ENCODE measurements at regions not wholly inside any gene's neighbourhood (a gene's known extent, or its start where the extent isn't known, plus 50 kb on each side); places are given as distances from the start of the nearest gene placed in this dataset.
"Not testable (repeated sequence)": the region's sequence is repeated elsewhere in the genome, so short reads cannot be mapped to it uniquely, and the experiment has no call there.

DNA sequence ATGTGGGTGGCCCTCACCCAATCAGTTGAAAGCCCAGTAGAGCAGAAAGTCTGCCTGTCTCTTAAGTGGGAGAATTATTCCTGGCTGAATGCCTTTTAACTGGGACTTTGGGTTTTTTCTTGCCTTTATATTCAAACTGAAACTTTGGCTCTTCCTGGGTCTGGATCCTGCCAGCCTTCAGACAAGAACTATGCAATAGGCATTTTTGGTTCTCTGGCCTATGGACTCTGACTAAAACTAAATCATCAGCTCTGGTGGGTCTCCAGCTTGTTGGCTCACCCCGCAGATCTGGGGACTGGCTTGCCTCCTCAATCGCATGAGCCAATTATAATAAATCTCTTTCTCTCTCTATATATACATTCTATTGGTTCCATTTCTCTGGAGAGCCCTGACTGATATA lies 173.0 kb upstream of the IGF1 start:
- DNase-seq, result no peak

DNA sequence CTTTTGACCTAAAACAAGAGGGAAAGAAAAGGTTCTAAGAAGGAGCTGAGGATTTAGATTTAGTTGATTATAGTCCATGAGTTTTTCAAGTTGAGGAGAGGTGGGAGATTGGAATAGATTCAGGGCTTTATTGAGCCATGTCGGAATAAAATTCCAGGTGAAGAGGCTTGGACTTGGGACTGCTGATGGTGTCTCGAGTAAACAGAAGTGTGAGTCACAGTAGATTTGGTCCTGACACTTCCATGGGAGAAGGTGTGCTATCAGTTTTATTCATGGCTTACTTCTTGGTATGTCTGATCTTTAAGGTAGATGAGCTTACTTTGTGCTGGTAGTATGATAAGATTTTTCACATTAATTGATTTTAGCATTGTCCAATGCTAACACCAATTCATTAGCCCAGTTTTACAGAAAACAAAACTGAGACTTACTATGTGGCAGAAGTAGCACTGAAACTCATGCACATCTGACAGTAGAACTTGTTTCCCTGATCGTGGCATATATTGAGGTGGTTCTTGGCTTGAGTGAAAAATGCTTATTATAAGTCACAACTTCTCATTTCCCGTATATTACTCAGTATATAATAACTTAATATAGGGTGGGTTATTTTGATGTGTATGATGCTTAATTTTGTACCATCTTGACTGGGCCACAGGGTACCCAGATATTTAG lies 172.4 kb upstream of the IGF1 start:
- DNase-seq, result no peak

DNA sequence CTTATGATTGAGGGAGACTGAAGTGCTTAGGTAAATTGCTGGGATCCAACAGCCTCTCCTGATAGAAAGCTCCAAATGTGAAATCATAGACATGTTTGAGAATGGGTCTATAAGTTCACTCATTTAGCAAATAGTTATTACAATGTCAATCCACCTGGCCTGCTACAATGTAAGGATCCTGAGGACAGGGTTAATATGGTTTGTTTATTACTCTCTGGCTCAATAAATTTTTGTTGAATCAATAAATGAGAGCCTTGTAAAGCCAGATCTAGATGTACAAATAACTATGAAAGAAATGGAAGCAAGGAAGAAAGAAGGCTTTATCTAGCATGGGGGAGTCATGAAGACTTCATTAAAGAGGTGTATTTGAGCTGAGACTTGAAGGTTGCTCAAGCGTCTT lies 165.6 kb upstream of the IGF1 start:
- no peak for DNase-seq

DNA sequence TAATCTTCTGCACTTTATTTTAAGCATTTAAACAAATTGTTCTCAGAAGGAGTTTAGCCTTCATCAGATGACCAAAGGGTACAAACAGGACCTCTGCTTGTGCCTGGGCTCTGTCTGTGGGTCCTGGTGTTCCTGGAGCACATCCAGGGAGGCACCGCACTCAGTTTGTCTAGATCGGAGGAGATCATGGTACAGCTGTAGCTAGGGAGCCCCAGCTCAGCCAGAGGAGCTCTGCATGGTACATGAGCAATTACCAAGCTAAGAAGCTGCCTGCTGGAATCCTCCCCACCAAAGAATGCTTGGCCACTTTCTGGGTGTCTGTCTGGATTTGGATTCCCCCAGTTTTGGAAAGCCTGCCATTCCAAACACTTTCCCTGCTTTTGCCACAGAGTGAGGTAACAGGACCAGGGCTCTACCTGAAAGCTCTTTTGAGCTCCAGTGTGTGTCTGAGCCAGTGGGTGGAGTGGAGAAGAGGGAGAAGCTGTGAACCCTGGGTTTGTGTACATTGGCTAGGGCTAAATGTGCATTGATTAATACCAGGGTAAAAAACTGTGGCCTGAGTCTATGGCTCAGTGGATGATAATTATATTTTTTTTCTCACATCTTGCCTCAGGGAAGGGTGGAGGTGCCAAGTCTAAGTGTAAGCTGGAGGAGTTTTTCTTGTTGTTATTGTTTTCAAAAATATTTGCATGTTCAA lies 163.7 kb upstream of the IGF1 start:
- no peak for DNase-seq

DNA sequence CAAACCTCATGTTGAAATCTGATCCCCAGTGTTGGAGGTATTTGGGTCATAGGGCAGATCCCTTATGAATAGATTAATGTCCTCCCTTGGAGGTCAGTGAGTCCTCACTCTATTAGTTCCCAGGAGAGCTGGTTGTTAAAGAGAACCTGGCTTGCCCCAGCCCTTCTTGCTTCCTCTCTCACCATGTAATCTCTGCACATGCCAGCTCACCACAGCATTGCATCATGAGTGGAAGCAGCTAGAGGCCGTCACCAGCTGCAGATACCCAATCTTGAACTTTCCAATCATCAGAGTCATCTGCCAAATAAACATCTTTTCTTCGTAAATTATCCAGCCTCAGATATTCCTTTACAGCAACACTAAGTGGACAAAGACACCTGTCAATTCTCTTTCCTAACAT lies 161.8 kb upstream of the IGF1 start:
- DNase-seq, result no peak

DNA sequence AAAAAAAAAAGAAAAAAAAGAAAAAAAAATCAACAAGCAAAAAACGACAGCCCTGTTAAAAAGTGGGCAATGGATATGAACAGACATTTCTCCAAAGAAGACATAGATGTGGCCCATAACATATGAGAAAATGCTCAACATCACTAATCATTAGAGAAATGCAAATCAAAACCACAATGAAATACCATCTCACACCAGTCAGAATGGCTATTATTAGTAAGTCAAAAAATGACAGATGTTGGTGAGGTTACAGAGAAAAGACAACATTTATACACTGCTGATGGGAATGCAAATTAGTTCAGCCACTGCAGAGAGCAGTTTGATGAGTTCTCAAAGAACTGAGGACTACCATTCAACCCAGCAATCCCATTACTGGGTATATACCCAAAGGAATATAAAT lies 160.3 kb upstream of the IGF1 start:
- not testable (repeated sequence) for DNase-seq

DNA sequence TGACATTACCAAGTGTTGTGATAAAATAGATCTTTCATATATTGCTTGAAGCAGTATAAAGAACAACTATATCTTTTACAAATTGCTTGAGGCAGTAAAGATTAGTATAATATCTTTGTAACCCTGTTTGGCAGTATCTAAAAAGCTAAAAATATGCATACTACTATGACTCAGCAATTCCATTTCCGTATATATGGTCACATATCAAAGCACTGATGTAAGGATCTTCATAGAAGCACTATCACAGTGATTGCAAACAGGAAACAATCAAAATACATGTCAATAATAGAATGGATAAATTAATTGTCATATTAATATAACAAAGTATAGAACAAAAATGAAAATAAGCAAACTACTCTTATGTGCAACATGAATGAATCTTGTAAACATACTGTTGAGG lies 158.4 kb upstream of the IGF1 start:
- DNase-seq, result no peak

DNA sequence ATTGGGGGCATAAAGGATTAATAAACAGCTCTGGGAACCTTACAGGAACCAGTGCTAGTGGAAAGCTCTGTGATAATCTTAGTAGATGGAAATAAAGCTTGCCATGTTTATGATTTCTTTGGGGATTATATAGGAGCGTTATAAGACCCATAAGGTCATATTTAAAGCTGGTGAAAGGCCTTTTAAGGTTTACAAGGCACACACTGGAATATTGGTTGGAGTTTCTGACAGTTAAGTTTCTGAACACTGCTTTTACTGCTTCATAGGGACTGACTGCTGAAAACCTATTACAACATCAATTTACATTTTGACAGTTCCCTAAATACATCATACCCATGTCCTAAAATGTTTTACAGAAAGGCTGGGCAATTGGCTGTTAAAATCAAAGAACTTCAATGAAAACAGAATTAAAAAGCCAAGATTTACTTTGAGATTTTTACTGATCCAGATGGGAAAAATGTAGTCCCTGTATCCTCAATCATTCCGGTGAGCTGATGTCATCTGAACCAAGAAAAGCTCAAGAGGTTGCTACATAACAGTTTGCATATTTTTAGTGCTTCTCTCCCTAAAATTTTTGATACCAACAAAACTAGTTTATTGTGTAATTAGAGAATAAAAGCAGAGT lies 153.7 kb upstream of the IGF1 start:
- no peak for DNase-seq

DNA sequence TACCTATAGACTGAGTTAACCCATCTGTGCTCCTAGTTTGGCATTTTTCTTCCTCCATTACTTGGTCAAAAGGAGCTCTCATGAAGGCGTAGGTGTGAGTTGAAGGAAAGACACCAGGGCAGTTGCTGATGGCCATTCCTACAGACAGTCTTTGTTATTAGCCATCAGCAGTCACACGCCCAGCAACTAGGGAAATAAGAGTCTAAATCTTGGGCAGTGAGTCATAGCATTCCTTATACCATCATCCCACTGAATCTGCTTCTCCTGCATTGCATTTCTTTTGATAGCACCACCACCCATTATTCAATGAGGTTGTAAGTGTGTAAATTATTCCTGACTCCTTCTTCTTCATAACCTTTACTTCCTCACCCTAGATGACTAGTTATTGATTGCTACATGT lies 150.9 kb upstream of the IGF1 start:
- no peak for DNase-seq

DNA sequence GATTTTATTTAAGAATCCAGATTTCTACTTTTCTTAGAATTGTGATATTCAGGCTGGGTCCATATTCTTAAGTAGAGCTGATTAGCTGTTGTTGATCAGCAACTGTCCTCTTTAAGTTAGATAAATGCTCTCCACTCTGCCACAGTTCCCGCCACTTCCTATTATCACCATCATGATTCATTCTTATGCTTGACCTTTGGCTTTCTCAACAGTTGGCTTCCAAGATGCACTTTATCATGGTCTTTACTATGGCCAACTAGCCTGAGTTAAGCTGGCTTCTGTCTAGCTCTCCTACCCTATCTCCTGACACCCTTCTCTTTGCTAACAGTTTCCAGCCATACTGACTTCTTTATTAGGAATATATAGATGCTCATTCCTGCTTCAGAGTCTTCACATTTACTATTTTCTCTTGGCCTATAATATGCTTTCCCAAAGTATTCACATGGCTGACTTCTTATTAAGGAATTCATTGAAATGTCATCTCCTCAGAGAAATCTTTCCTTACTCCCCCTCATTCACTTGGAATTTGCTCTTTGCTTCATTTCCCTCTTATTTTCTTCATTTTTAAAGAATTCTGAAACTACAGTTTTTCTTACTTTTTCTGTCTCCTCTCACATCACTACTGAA lies 149.0 kb upstream of the IGF1 start:
- no peak for DNase-seq

DNA sequence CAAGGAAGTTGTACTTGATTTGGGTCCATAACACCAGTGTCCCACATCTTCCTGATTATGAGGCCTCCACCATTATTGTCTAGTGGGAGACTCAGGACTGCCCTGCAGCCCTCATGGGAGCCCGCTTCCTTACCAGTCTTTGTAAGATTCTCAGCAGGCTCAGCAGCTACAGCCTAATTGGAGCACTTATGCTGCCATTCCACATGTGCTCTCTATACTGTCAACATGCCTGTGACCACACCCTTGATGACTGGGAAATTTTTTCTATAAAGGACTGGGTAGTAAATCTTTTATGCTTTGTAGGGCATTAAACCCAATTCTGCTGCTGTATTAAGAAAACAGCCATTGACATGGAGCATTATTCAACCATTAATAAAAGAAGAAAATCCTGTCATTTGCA lies 145.5 kb upstream of the IGF1 start:
- DNase-seq, result no peak

DNA sequence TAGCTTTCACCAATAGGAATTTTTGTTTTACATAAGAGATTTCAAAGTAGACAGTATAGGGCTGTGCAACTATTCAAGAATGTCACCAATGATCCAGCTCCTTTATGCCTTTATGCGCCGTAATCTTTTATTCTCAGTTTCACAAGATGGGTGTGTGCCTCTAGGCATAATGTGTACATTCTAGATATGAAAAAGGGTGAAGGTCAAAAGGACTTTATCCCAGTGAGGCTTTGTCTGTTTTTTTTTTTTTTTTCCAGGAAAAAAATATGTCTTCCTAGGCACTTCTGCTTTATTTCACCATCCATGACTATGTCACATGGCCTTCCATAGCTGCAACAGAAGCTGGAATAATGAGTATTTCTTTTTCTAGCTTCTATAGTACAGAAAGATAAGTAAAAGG lies 142.3 kb upstream of the IGF1 start:
- no peak for DNase-seq

DNA sequence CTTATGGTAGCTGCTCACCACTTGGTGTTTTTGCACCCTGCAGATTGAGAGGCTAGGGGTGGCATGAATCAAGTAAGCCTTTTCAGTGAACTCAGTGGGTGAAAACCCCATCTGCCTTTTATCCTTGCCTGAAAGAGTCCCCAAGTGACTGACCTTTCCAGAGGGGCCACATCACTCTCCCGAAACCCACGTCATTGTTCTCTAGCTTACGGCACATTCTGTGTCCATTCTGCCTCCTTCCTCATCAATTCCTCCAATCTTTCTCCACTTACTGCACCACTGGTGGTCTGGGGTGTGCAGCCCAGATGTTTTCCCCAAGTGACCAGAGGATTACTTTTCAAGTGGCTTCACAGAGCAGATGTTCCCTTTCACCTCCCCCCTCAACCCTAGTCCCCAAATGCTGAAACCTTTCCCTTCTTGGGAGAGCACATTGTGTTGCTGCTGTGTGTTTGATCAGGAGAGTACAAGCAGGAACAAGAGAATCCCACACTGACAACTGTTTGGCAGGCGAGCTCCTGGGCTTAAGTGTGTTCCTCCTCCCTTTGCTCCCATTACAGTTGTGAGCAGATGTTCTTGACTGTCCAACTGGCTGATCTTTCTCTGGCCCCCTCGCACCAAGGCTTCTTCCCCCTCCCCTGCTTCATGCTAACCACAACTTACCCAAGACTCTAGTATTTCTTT lies 138.0 kb upstream of the IGF1 start:
- DNase-seq, result no peak

DNA sequence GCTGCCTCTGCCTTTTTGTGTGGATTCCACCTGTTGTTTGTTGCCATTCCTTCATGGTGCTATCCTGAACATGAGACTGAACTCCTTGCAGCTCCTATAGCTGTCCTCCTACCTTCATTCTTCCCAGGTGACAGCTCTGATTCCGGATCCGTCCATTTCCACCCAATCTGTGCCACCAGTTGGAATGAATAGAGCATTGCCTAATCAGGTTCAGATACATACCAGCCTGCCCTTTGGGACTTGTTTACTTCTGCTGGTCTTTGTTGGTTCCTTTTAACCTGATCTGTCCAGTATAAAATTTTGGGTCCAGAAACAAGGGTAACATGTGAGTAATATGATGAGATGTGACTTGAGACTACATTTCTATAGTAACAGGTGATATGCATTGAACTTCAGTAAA lies 136.3 kb upstream of the IGF1 start:
- no peak for DNase-seq

DNA sequence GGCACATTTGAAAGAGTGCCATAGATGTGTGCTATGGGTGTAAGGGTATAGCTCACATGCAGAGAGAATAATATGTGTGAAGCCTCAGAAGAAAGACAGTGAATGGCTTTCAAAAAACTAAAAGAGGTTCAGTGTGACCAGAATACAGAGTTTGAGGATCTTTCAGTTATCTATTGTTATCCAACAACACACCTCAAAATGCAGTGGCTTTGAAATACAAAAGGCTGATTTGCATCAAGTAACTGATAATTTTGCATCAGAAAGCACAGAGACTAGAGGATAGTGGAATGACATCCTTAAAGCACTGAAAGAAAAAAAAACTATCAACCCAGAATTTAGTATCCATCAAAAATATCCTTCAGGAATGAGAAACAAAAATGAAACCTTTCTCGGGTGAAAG lies 131.6 kb upstream of the IGF1 start:
- DNase-seq, result no peak

DNA sequence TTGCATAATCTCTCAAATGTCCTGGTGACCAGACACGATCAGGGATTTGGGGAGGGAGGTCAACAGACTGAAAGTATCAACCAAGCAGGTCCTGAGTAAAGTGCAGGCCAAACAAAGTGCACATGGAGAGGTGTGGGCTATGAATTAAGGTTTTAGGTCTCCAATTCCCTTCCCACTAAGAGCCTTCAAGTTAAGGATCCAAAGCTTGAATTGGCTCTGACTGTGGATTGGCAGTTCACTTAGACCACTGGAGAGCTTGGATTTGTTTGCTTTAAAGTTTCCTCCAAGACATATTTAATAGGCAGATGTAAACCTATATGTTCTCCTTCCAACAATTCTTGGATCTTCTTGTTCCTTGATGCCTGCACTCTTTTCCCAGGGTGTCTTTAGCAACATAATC lies 129.6 kb upstream of the IGF1 start:
- no peak for DNase-seq

DNA sequence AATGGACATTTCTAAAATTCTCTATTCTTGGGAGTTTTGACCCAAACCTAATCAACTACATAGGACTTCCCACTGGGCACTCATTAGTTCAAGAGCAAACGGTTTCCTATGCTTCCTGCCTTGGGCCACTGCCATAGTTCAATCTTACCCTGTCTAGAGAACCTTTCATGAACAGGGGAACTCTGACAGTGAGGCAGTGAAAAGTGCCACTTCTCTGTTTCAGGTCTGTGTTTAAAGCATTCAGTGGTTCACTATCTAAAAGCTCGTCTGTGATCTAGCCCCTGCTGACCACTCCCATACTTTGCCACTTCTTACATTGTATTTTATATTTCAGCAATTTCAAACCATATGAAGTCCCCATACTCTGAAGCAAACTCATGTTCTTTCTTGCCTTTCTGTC lies 122.7 kb upstream of the IGF1 start:
- no peak for DNase-seq

DNA sequence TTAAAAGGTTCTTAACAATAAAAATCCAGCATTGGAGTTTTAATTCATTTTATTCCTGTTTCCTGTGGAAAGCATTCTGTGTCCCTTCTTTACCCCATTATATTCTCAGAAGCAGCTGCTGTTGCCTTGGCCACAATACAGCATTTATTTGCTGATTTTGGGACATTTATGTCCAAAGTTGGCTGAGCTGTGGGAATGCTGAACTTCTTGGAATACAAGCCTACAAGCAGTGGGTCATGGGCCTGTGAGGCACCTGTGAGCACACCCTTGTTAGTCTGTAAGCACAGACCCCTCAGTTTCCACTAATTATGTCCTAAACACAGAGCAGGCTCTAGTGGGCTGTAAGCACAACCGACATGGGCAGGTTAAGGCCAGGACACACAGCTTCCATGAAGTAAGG lies 122.2 kb upstream of the IGF1 start:
- no peak for DNase-seq

DNA sequence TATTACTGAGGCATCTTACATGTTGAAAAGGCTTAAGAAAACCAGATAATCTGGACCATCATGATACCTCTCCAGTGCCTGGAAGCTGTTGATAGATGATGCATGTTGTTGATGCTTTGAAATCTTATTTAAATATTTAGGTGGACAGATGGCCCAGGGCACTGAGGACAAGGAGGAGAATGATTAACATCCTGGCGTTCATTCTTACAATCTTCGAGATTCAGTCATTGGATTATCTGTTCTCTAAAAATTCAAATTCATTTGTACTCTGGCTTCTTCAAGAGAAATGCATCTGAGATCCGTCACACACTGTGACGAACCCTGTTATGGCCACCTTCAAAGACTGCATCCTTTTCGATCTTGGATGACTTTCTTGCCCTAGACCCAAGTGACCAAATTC lies 121.3 kb upstream of the IGF1 start:
- no peak for DNase-seq

DNA sequence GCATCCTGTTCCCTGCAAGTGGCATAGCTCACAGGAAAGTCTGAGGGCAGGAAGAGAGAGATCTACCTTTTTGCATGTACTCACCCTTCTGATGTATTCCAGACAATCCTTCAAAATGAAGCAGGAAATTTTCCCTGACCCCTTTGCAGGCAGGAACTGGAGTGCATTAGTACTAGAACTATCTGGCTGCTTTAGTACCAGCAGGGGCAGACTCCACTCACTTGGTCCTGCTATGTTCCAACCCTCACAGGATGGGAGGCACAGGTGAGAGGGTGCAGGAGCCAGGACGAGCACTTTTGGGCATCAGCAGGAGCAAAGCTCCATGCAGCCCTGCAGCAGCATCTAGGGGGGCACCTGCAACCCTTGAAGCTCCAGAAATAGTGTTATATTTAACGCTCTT lies 116.3 kb upstream of the IGF1 start:
- DNase-seq, result no peak

DNA sequence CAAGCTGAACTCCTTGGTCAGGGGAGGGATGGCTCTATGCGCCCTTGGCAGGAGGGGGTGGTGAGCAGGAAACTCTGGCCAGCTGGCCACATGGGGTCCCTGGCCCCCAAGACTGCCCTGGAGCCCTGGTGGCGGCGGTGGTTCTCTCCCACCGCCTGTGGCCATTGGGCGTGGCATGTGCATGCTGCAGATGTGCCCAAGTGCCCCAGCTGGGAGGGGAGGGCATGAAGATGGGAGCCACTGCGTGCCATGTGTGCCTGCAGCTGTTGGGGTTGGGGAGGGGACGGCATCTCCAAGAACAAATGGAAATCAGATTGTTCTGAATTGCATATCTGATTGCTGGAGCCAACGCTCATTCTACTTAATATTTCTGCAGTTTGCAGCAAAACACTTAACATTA lies 115.7 kb upstream of the IGF1 start:
- DNase-seq, result no peak

DNA sequence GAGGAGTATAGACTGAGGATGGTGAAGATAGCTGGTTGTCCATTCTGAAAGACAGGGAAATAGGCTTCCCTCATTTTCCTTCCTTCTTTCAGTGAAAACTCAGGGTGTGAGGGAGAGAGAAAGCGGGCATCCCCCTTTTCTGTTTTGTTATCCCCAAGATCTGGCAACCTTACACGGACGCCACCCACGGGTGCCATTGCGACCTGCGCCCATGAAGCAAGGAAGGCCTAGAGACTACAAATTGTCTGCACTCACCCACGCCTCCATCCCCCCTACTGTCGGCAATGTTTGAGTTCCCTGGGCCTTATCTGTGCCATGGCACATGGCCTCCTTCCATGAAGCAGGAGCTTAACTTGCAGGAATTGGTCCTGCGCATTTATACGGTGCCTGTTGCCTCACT lies 115.0 kb upstream of the IGF1 start:
- DNase-seq, result no peak

DNA sequence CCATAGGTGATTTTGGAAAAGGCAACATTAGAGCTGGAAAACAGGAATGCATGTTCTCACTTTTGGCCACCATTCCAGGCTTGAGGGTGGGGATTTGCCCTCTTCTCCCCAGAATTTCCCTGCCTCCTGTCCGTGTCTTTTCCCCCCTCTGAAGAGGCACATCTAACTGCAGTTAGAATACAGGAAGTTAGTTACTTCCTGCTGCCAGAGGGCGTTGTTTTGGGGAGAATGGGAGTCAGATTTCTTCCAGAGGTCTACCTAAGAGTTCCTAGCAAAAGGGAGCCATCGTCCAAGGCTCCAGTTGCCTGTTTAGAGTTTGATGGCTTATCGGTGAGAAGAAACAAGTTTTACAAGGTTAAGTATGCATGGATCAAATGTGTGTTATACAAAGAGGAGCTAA lies 112.8 kb upstream of the IGF1 start:
- DNase-seq, result no peak

DNA sequence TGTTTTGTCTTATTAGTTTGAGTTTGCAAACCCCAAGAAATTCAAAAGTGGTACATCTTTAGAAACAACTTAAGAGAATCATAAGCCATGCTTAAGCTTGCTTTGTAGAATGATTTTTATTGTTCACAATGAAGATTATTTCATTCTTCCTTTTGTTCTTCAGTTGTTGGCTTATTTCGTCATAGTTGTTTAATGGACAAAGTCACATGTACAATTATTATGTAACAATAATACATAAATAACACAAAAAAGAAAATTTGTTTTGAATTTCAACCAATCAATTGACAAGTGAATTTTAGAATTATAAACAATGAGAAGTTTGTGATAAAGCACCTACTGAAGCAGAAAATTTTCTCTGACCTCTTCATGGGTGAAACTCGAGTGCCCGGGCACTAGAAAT lies 111.8 kb upstream of the IGF1 start:
- no peak for DNase-seq

Measured in NCI-H1694 treated with DMSO at 0.1 percent for 48 hours (cell line).